HCT116 (cell line): ENCODE measurements at regions not wholly inside any gene's neighbourhood (a gene's known extent, or its start where the extent isn't known, plus 50 kb on each side); places are given as distances from the start of the nearest gene placed in this dataset.

Experiments used
- ATAC-seq: fragments of 200-7000 bp; cut with Tn5 transposase; 2 replicates; pipeline ENCODE4 v1.9.1; 2020; ENCODE audit warnings: mild to moderate bottlenecking, moderate library complexity
- BruUV-seq: library from RNA; stranded (reverse); fragments of 400-500 nt; replicated peaks from 2 replicates; lab custom pipeline; 2021; lab: Mats Ljungman, UMichigan
- CTCF ChIA-PET: fragments of 300-600 bp; sonication (Branson Sonifier 250); formaldehyde crosslinking; loops from one replicate; lab custom pipeline; 2021; ENCODE audit warnings: antibody characterized with exemption; lab: Charles Lee
- POLR2A ChIA-PET: fragments of 300-600, 350-600 bp; sonication (Branson Sonifier 250); formaldehyde crosslinking; loops from one replicate; lab custom pipeline; 2021; ENCODE audit warnings: antibody characterized with exemption; lab: Charles Lee
- RAD21 ChIA-PET, 2 experiments: fragments of 300-600 bp; sonication (Branson Sonifier 250); formaldehyde crosslinking; loops; one replicate each; lab custom pipeline; 2023; ENCODE audit warnings: low total read pairs in 2 of 2; ENCODE audit not compliant: uncharacterized antibody in 2 of 2, unreplicated experiment in 2 of 2, low non-redundant PET in 1 of 2; lab: Charles Lee
- DNase-seq: peaks from one replicate; pipeline ENCODE4 v3.0.0-alpha.2; 2010; ENCODE audit warnings: low read depth, low spot score
- H2AFZ ChIP-seq: fragments of 200-600 bp; shearing (Covaris generic), sonication (generic); 2 replicates; pipeline ENCODE4 v1.6.1; 2017; ENCODE audit warnings: low read depth, mixed run types, mixed read lengths, antibody characterized with exemption, low read length; ENCODE audit not compliant: poor library complexity, severe bottlenecking
- H3K27ac ChIP-seq: 2 replicates; pipeline ENCODE4 v1.5.1; 2012; ENCODE audit warnings: low read depth, low read length
- H3K27me3 ChIP-seq: fragments of 200-600 bp; sonication (generic); 2 replicates; pipeline ENCODE4 v1.6.1; 2016; ENCODE audit warnings: mixed run types, low read length, mixed read lengths; ENCODE audit not compliant: insufficient read depth
- H3K36me3 ChIP-seq, 2 experiments: fragments of 200-500 bp in 1 of 2; fragments of 200-600 bp in 1 of 2; sonication (Bioruptor generic) in 1 of 2; sonication (generic) in 1 of 2; 2 replicates each; pipeline versions ENCODE4 v1.5.1 to v1.6.1; 2014 to 2016; ENCODE audit warnings: low read length in 2 of 2, inconsistent platforms in 1 of 2, mixed read lengths in 1 of 2, mixed run types in 1 of 2; ENCODE audit not compliant: insufficient read depth in 2 of 2, control insufficient read depth in 1 of 2
- H3K4me1 ChIP-seq, 2 experiments: fragments of 200-600 bp in 1 of 2; sonication (generic) in 1 of 2; 2 replicates each; pipeline versions ENCODE4 v1.5.1 to v1.6.1; 2012 to 2017; ENCODE audit warnings: low read length in 2 of 2, inconsistent platforms in 1 of 2, mild to moderate bottlenecking in 1 of 2, mixed read lengths in 1 of 2, mixed run types in 1 of 2, moderate library complexity in 1 of 2; ENCODE audit not compliant: insufficient read depth in 2 of 2, control insufficient read depth in 1 of 2
- H3K4me2 ChIP-seq: fragments of 200-600 bp; sonication (generic); 2 replicates; pipeline ENCODE4 v1.6.1; 2017; ENCODE audit warnings: mixed run types, low read length, mixed read lengths
- H3K4me3 ChIP-seq, 2 experiments: fragments of 200-600 bp in 1 of 2; sonication (generic) in 1 of 2; replicated peaks in 1 of 2; 2 replicates each; pipeline ENCODE4 v1.5.1; 2011 to 2016; ENCODE audit warnings: low read length in 2 of 2, control low read depth in 1 of 2, low read depth in 1 of 2, mild to moderate bottlenecking in 1 of 2, mixed read lengths in 1 of 2, mixed run types in 1 of 2
- H3K79me2 ChIP-seq: fragments of 200-600 bp; sonication (generic); 2 replicates; pipeline ENCODE4 v1.6.1; 2017; ENCODE audit warnings: mild to moderate bottlenecking, mixed run types, low read length, moderate library complexity, mixed read lengths; ENCODE audit not compliant: insufficient read depth
- H3K9ac ChIP-seq: fragments of 200-600 bp; sonication (generic); 2 replicates; pipeline ENCODE4 v1.6.1; 2016; ENCODE audit warnings: low read length, mixed read lengths
- H3K9me2 ChIP-seq: fragments of 200-600 bp; sonication (generic), shearing (Covaris generic); 2 replicates; pipeline ENCODE4 v1.6.1; 2017; ENCODE audit warnings: mixed run types, mild to moderate bottlenecking, moderate library complexity; ENCODE audit not compliant: insufficient read depth
- H3K9me3 ChIP-seq, 2 experiments: fragments of 200-500 bp in 1 of 2; fragments of 200-600 bp in 1 of 2; sonication (Bioruptor generic) in 1 of 2; sonication (generic) in 1 of 2; 2 replicates each; pipeline ENCODE4 v1.6.1; 2014 to 2017; ENCODE audit warnings: low read length in 2 of 2, mixed read lengths in 2 of 2, inconsistent platforms in 1 of 2, low read depth in 1 of 2, mild to moderate bottlenecking in 1 of 2, mixed run types in 1 of 2, moderate library complexity in 1 of 2; ENCODE audit not compliant: control insufficient read depth in 1 of 2, insufficient read depth in 1 of 2
- H4K20me1 ChIP-seq: fragments of 200-600 bp; sonication (generic), shearing (Covaris generic); 2 replicates; pipeline ENCODE4 v1.6.1; 2017; ENCODE audit warnings: mixed run types, mild to moderate bottlenecking, moderate library complexity; ENCODE audit not compliant: insufficient read depth
- ATF3 ChIP-seq: IDR thresholded peaks from 2 replicates; pipeline ENCODE4 v1.6.1; 2012
- CBX3 ChIP-seq: IDR thresholded peaks from 2 replicates; pipeline ENCODE4 v1.6.1; 2012; ENCODE audit warnings: low read depth
- CEBPB ChIP-seq: IDR thresholded peaks from 2 replicates; pipeline ENCODE4 v1.6.1; 2012; ENCODE audit warnings: low read depth
- EGR1 ChIP-seq: IDR thresholded peaks from 2 replicates; pipeline ENCODE4 v1.6.1; 2012; ENCODE audit warnings: low read depth
- EZH2 ChIP-seq: fragments of 200-600 bp; sonication (generic); IDR thresholded peaks from 2 replicates; pipeline ENCODE4 v1.6.1; 2017; ENCODE audit warnings: antibody characterized with exemption, mixed run types
- EZH2phosphoT487 ChIP-seq: fragments of 200-600 bp; IDR thresholded peaks from 2 replicates; pipeline ENCODE4 v1.6.1; 2018; ENCODE audit warnings: antibody characterized with exemption, borderline replicate concordance
- FOSL1 ChIP-seq: IDR thresholded peaks from 2 replicates; pipeline ENCODE4 v1.6.1; 2012; ENCODE audit warnings: low read depth
- JUND ChIP-seq: IDR thresholded peaks from 2 replicates; pipeline ENCODE4 v1.6.1; 2012
- POLR2A ChIP-seq: IDR thresholded peaks from 2 replicates; pipeline ENCODE4 v1.7.0; 2011; ENCODE audit warnings: borderline replicate concordance; ENCODE audit not compliant: insufficient read depth, insufficient read length; ENCODE audit errors: extremely low read depth
- POLR2AphosphoS5 ChIP-seq: IDR thresholded peaks from 2 replicates; pipeline ENCODE4 v1.6.1; 2011; ENCODE audit warnings: mild to moderate bottlenecking, low read depth, low read length, moderate library complexity
- SIN3A ChIP-seq: IDR thresholded peaks from 2 replicates; pipeline ENCODE4 v1.6.1; 2012; ENCODE audit warnings: low read depth
- SRF ChIP-seq: IDR thresholded peaks from 2 replicates; pipeline ENCODE4 v1.6.1; 2012; ENCODE audit warnings: low read depth
- YY1 ChIP-seq: IDR thresholded peaks from 2 replicates; pipeline ENCODE4 v1.6.1; 2011; ENCODE audit warnings: low read length, low read depth, moderate library complexity, mild to moderate bottlenecking; ENCODE audit not compliant: insufficient replicate concordance; ENCODE audit errors: extremely low read depth
- ZFX ChIP-seq: fragments of 450-650 bp; IDR thresholded peaks from 2 replicates; pipeline ENCODE4 v1.6.1; 2017
- ZNF274 ChIP-seq: fragments of 200-500 bp; sonication (Bioruptor generic); IDR thresholded peaks from 2 replicates; pipeline ENCODE4 v1.6.1; 2014; ENCODE audit warnings: mild to moderate bottlenecking, low read depth, low read length, inconsistent platforms
- intact Hi-C: fragments of 100-400 bp; cut with micrococcal nuclease; formaldehyde crosslinking; loops from 2 replicates; pipeline ENCODE4 v1.10.0; 2022
- TF ChIP-seq, protein P1 (sequence below): IDR thresholded peaks from 2 replicates; pipeline ENCODE4 v1.6.1; 2012; ENCODE audit warnings: low read depth

DNA sequence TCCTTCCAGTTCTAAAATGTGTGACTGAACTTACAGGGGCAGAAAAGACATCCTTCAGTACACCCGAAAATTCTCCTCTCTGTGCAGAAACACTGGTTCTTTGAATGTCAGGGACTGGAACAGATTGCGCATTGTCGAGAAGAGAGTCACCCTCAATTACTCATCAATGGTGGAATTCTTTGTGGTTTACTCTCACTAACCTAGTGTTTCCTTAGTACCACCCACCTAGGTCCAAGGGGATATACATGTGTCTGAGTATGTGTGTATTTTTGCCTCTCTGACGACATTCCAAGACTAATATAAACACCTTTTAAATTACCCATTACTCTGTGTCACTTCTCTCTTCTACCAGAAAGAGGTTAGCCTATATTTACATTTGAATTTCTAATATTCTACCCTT, 660.8 kb downstream of the TLE1 start (continued):
- TF ChIP-seq, protein P1, sequence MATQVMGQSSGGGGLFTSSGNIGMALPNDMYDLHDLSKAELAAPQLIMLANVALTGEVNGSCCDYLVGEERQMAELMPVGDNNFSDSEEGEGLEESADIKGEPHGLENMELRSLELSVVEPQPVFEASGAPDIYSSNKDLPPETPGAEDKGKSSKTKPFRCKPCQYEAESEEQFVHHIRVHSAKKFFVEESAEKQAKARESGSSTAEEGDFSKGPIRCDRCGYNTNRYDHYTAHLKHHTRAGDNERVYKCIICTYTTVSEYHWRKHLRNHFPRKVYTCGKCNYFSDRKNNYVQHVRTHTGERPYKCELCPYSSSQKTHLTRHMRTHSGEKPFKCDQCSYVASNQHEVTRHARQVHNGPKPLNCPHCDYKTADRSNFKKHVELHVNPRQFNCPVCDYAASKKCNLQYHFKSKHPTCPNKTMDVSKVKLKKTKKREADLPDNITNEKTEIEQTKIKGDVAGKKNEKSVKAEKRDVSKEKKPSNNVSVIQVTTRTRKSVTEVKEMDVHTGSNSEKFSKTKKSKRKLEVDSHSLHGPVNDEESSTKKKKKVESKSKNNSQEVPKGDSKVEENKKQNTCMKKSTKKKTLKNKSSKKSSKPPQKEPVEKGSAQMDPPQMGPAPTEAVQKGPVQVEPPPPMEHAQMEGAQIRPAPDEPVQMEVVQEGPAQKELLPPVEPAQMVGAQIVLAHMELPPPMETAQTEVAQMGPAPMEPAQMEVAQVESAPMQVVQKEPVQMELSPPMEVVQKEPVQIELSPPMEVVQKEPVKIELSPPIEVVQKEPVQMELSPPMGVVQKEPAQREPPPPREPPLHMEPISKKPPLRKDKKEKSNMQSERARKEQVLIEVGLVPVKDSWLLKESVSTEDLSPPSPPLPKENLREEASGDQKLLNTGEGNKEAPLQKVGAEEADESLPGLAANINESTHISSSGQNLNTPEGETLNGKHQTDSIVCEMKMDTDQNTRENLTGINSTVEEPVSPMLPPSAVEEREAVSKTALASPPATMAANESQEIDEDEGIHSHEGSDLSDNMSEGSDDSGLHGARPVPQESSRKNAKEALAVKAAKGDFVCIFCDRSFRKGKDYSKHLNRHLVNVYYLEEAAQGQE, result no peak

DNA sequence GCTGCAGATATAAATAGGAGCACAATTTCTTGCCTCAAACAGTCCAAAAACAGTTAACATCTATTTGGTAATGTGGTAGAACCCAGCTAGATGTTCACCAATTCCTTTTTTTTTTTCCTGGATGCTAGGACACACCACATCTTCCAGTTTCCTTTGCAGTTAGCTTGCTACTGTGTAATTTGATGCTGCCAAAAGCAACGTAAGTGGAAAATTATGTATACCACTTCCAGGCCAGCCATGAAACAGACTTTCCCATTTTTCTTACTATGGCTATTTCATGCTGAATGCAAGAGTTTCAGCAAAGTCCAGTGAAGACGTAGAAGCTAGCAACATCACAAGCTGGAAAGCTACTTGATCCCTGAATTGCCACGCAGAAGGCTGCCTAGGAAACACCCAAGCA, 667.2 kb downstream of the TLE1 start:
- Histone ChIP-seq H3K4me1 (no peaks in the 10 kb centered on the region), H3K9me3 (peaks cover 0 to 4% of the 10 kb centered on the region in 2 experiments; a peak in 1 of 4 replicates), H2AFZ (no peak overlapping the region), H3K27ac (no peak overlapping the region), H3K9me2 (no peaks in the 10 kb centered on the region), H3K9ac (no peak overlapping the region), H3K36me3 (no peaks in the 10 kb centered on the region), H3K79me2 (no peaks in the 10 kb centered on the region), H3K27me3 (no peaks in the 10 kb centered on the region), H3K4me2 (no peak overlapping the region), H4K20me1 (no peaks in the 10 kb centered on the region), H3K4me3 (no peak overlapping the region)
- intact Hi-C loops, result no loop called here
- ChIA-PET POLR2A (no interaction called here), RAD21 (no interaction called here), CTCF (no interaction called here)
- no TSS peak for BruUV-seq
- TF ChIP-seq SIN3A (no peak), EZH2 (no peak), ATF3 (no peak), EGR1 (no peak), CEBPB (no peak), YY1 (no peak), JUND (no peak), ZNF274 (no peak), POLR2AphosphoS5 (no peak), EZH2phosphoT487 (no peak), CBX3 (no peak), ZFX (no peak), SRF (no peak), FOSL1 (no peak), POLR2A (no peak)
- TF ChIP-seq, protein P1, result no peak
- ATAC-seq (no peak), DNase-seq (no peak)
